Type B pancreatic cell (in vitro differentiated cells): ENCODE measurements at regions not wholly inside any gene's neighbourhood (a gene's known extent, or its start where the extent isn't known, plus 50 kb on each side); places are given as distances from the start of the nearest gene placed in this dataset.

Experiments
- DNase-seq: peaks from one replicate; pipeline ENCODE4 v3.0.0; 2021; ENCODE audit warnings: mixed read lengths; ENCODE audit not compliant: unreplicated experiment; ENCODE audit errors: extremely low spot score
- H3K27ac Mint-ChIP-seq: 2 replicates; pipeline ENCODE4 v1.8.0; 2021; ENCODE audit warnings: mild to moderate bottlenecking, mixed read lengths
- H3K27me3 Mint-ChIP-seq: 2 replicates; pipeline ENCODE4 v1.8.0; 2021; ENCODE audit warnings: mixed read lengths
- H3K36me3 Mint-ChIP-seq: 2 replicates; pipeline ENCODE4 v1.8.0; 2021; ENCODE audit warnings: mixed read lengths
- H3K4me1 Mint-ChIP-seq: one replicate; pipeline ENCODE4 v1.8.0; 2021; ENCODE audit warnings: mixed read lengths; ENCODE audit not compliant: unreplicated experiment
- H3K4me3 Mint-ChIP-seq: 2 replicates; pipeline ENCODE4 v1.8.0; 2021; ENCODE audit warnings: mild to moderate bottlenecking, mixed read lengths
- H3K9me3 Mint-ChIP-seq: 2 replicates; pipeline ENCODE4 v1.8.0; 2021; ENCODE audit warnings: mixed read lengths
- CTCF ChIP-seq: fragments of 200-600 bp; sonication (generic); conservative IDR thresholded peaks from 2 replicates; pipeline ENCODE4 v1.5.0; 2021; ENCODE audit warnings: antibody characterized with exemption, mild to moderate bottlenecking

- Mint-ChIP-seq H3K4me1 (no peaks in the 10 kb centered on the region), H3K27me3 (peaks cover 22% of the 10 kb centered on the region), H3K36me3 (no peaks in the 10 kb centered on the region), H3K9me3 (no peaks in the 10 kb centered on the region), H3K27ac (no peak overlapping the region), H3K4me3 (no peak overlapping the region)
- no peak for TF ChIP-seq CTCF
- peak; percentile 34 for DNase-seq
Measured at GRCh38 chr2:239890206-239890746, 134.9 kb downstream of the NDUFA10 start.

- TF ChIP-seq CTCF = no peak
- peak; percentile 52 for DNase-seq
- no peaks in the 10 kb centered on the region for H3K4me1 Mint-ChIP-seq
- no peaks in the 10 kb centered on the region for H3K36me3 Mint-ChIP-seq
- no peak overlapping the region for H3K27ac Mint-ChIP-seq
- peaks cover 16% of the 10 kb centered on the region for H3K27me3 Mint-ChIP-seq
- no peak overlapping the region for H3K4me3 Mint-ChIP-seq
- peaks cover 3% of the 10 kb centered on the region for H3K9me3 Mint-ChIP-seq
Measured at GRCh38 chr2:239889641-239890121, 135.5 kb downstream of the NDUFA10 start.

GRCh38 chr2:239887604-239888003 lies 137.5 kb downstream of the NDUFA10 start:
- Mint-ChIP-seq H3K27me3 (peaks cover 4% of the 10 kb centered on the region), H3K4me3 (no peak overlapping the region), H3K4me1 (no peaks in the 10 kb centered on the region), H3K36me3 (no peaks in the 10 kb centered on the region), H3K9me3 (peaks cover 6% of the 10 kb centered on the region), H3K27ac (no peak overlapping the region)
- DNase-seq = no peak
- TF ChIP-seq CTCF = no peak

GRCh38 chr2:239886781-239887180 lies 138.4 kb downstream of the NDUFA10 start:
- Mint-ChIP-seq H3K36me3 (no peaks in the 10 kb centered on the region), H3K27me3 (peaks cover 7% of the 10 kb centered on the region), H3K9me3 (peaks cover 6% of the 10 kb centered on the region), H3K4me1 (peaks cover 6% of the 10 kb centered on the region), H3K4me3 (no peak overlapping the region), H3K27ac (no peak overlapping the region)
- no peak for TF ChIP-seq CTCF
- no peak for DNase-seq

- H3K4me3 Mint-ChIP-seq = no peak overlapping the region
- H3K27ac Mint-ChIP-seq = no peak overlapping the region
- DNase-seq = no peak
- peaks cover 18% of the 10 kb centered on the region for H3K4me1 Mint-ChIP-seq
- TF ChIP-seq CTCF = no peak
- H3K9me3 Mint-ChIP-seq = peaks cover 6% of the 10 kb centered on the region
- peaks cover 7% of the 10 kb centered on the region for H3K27me3 Mint-ChIP-seq
- no peaks in the 10 kb centered on the region for H3K36me3 Mint-ChIP-seq
Measured at GRCh38 chr2:239884875-239885274, 140.3 kb downstream of the NDUFA10 start.

- TF ChIP-seq CTCF = no peak
- Mint-ChIP-seq H3K27me3 (peaks cover 7% of the 10 kb centered on the region), H3K4me3 (no peak overlapping the region), H3K27ac (no peak overlapping the region), H3K36me3 (no peaks in the 10 kb centered on the region), H3K4me1 (peaks cover 26% of the 10 kb centered on the region), H3K9me3 (peaks cover 6% of the 10 kb centered on the region)
- peak; percentile 50 for DNase-seq
Measured at GRCh38 chr2:239884051-239884405, 141.1 kb downstream of the NDUFA10 start.
